ENCODE measurements at regions not wholly inside any gene's neighbourhood (a gene's known extent, or its start where the extent isn't known, plus 50 kb on each side); places are given as distances from the start of the nearest gene placed in this dataset.

DNA sequence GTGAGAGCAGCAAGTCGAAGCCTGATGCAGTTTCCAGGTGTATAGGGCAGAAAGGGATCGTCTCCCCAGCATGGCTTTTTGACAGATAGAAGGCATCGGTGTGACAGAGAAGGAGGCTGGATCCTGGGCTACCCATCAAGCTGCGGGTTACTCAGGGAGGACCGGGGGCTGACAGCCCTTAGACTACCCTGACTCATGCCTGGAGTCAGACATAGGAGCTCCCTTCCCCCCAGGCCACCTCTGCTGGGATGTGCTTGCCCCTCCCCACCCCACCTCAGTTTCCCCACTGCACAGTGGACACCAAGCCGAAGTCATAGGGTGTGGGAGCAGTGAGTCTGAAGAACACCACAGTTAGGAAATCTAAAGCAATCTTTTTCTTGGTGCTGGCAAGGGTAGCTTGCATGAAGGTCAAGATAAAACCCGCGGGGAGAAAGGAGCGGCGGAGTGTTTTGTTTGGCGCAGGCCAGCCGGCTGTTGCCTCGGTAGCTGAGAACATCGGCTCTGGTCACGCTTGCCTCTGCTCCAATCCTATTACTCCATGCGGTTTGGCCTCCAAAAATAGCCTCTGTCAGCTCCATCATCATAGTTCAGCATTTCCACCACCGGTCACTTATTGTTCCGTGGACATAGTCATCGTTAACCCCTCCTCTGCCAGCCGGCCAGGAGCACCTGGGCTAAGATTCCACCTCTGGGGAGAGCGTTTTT lies 169.2 kb upstream of the GLI2 start:
- TF ChIP-seq EP300 (IDR thresholded peaks at IDR 0.05) (peak in 1 of 2 donors; percentile 82), POLR2A (IDR thresholded peaks at IDR 0.05) (no peak)
- TF ChIP-seq, protein P1, sequence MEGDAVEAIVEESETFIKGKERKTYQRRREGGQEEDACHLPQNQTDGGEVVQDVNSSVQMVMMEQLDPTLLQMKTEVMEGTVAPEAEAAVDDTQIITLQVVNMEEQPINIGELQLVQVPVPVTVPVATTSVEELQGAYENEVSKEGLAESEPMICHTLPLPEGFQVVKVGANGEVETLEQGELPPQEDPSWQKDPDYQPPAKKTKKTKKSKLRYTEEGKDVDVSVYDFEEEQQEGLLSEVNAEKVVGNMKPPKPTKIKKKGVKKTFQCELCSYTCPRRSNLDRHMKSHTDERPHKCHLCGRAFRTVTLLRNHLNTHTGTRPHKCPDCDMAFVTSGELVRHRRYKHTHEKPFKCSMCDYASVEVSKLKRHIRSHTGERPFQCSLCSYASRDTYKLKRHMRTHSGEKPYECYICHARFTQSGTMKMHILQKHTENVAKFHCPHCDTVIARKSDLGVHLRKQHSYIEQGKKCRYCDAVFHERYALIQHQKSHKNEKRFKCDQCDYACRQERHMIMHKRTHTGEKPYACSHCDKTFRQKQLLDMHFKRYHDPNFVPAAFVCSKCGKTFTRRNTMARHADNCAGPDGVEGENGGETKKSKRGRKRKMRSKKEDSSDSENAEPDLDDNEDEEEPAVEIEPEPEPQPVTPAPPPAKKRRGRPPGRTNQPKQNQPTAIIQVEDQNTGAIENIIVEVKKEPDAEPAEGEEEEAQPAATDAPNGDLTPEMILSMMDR (IDR thresholded peaks at IDR 0.05) = peak in 1 of 5 experiments; percentile 12
- Histone ChIP-seq H3K27ac (peak overlapping the region in 2 of 4 donors; percentile 50 to 51), H3K4me3 (no peak overlapping the region), H3K27me3 (no peaks in the 10 kb centered on the region), H3K4me1 (peaks cover 0 to 36% (median 5%) of the 10 kb centered on the region in 4 donors), H3K9me3 (no peaks in the 10 kb centered on the region), H3K36me3 (no peaks in the 10 kb centered on the region)
- WGBS, 2 donors = 44 to 58% methylated on average over 21 of the region's 21 CpGs
- DNase-seq (ENCODE audit: low spot score in 2 of 2) = peak; percentile 81

DNA sequence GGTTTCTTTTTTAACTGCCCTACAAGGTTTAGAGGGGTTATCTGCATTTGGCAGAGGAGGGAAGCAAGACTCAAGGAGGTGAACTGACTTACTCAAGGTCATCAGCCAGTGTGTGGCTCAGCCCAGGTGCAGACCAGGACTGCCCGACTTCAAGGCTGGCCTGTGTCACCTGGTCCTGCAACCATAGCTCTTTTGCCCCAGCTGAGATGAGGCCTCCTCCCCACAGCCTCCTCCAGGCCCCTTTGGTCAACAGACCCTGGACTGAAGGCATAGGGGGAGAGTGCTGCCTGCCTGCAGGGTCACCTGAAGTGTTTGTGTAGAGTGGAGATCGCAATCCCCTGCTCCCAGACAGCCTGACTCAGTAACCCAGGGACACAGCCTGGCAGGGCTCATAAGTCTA lies 168.5 kb upstream of the GLI2 start:
- peak overlapping the region in 1 of 4 donors; percentile 38 for H3K27ac ChIP-seq
- 73 to 89% methylated on average over 2 of the region's 2 CpGs for WGBS, 2 donors
- H3K27me3 ChIP-seq = no peaks in the 10 kb centered on the region
- TF ChIP-seq, protein P1 (IDR thresholded peaks at IDR 0.05) = no peak
- TF ChIP-seq POLR2A (IDR thresholded peaks at IDR 0.05) = no peak
- TF ChIP-seq EP300 (IDR thresholded peaks at IDR 0.05) = no peak
- H3K4me1 ChIP-seq = peaks cover 0 to 36% (median 5%) of the 10 kb centered on the region in 4 donors
- H3K4me3 ChIP-seq = no peak overlapping the region
- H3K9me3 ChIP-seq = no peaks in the 10 kb centered on the region
- DNase-seq (ENCODE audit: low spot score in 2 of 2) = no peak
- no peaks in the 10 kb centered on the region for H3K36me3 ChIP-seq

DNA sequence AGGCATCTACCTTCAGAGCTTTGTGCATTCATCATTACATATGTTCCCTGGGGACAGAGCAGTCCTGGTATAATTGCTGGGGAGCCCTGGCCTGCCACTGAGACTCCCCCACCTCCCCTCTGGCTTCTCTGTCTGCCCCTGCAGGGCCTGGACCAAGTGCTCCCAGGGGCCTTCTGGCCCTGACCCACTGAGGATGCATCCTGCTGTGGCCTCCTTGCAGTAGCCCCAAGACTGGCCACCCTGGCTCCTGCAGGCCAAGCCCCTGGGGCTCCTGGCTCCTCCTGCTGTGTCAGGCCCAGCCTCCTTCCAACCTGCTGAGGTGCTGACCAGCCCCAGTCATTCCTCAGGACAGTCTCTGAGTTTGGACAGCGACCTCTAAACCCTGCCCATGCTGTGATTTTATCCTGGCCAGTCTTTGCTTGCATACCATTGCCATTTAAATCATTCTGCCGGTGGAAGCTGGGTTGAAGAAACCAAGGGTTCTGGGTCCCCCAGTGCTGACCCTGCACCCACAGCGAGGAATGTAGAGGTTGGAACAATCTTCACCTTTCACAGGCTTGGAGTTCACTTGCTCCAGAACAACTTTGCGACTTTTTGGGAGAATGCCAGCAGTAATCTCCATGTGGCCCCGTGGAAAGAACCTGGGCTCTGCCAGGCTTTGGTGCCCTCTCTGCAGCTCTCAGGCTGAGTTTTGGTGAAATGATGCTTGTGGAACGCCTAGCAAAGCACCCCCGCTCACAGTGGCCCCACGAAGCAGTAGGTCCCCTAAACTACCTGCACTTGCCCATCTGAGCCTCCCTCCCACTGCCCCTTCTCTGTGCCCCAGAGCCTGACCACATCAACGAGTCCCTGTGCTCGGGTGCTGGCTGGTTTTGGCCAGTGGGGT lies 167.3 kb upstream of the GLI2 start:
- H3K27ac ChIP-seq = no peak overlapping the region
- peaks cover 0 to 36% (median 5%) of the 10 kb centered on the region in 4 donors for H3K4me1 ChIP-seq
- no peaks in the 10 kb centered on the region for H3K27me3 ChIP-seq
- 78 to 80% methylated on average over 10 of the region's 10 CpGs for WGBS, 2 donors
- no peaks in the 10 kb centered on the region for H3K9me3 ChIP-seq
- no peak overlapping the region for H3K4me3 ChIP-seq
- TF ChIP-seq POLR2A (IDR thresholded peaks at IDR 0.05) (no peak), EP300 (IDR thresholded peaks at IDR 0.05) (no peak)
- TF ChIP-seq, protein P1 (IDR thresholded peaks at IDR 0.05) = no peak
- no peaks in the 10 kb centered on the region for H3K36me3 ChIP-seq
- DNase-seq (ENCODE audit: low spot score in 2 of 2) = no peak

DNA sequence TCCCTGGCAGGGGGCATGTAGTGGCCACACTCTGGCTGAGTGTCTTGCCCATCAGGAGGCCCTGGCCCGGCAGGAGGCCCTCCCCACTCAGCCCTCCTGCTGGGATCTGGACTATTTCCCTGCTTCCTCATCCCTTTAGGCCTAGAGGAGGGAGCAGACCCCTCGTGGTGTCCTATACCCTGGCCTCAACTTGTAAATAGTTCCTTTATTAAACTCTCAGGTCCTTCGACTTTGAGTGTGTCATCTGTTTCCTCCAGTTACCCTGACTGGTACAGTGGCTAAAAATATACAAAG lies 166.7 kb upstream of the GLI2 start:
- WGBS, 2 donors = 45 to 61% methylated on average over 3 of the region's 3 CpGs
- Histone ChIP-seq H3K4me3 (no peak overlapping the region), H3K27me3 (no peaks in the 10 kb centered on the region), H3K4me1 (peaks cover 0 to 36% (median 5%) of the 10 kb centered on the region in 4 donors), H3K9me3 (no peaks in the 10 kb centered on the region), H3K27ac (no peak overlapping the region), H3K36me3 (no peaks in the 10 kb centered on the region)
- no peak for DNase-seq (ENCODE audit: low spot score in 2 of 2)
- TF ChIP-seq, protein P1 (IDR thresholded peaks at IDR 0.05) = no peak
- TF ChIP-seq POLR2A (IDR thresholded peaks at IDR 0.05) (no peak), EP300 (IDR thresholded peaks at IDR 0.05) (no peak)

GRCh38 chr2:120570001-120570400 lies 165.7 kb upstream of the GLI2 start:
- H3K4me3 ChIP-seq = no peak overlapping the region
- H3K9me3 ChIP-seq = no peaks in the 10 kb centered on the region
- DNase-seq (ENCODE audit: low spot score in 2 of 2) = no peak
- no peak for TF ChIP-seq POLR2A (IDR thresholded peaks at IDR 0.05)
- TF ChIP-seq EP300 (IDR thresholded peaks at IDR 0.05) = no peak
- TF ChIP-seq, protein P1 (IDR thresholded peaks at IDR 0.05) = no peak
- H3K4me1 ChIP-seq = peaks cover 0 to 29% (median 5%) of the 10 kb centered on the region in 4 donors
- no peaks in the 10 kb centered on the region for H3K27me3 ChIP-seq
- H3K36me3 ChIP-seq = no peaks in the 10 kb centered on the region
- H3K27ac ChIP-seq = no peak overlapping the region
- WGBS, 2 donors = 87 to 95% methylated on average over 12 of the region's 12 CpGs
